ENCODE measurements at regions not wholly inside any gene's neighbourhood (a gene's known extent, or its start where the extent isn't known, plus 50 kb on each side); places are given as distances from the start of the nearest gene placed in this dataset.

GRCh38 chr1:102758418-102758817 lies 349.9 kb downstream of the COL11A1 start (continued):
- no peak for TF ChIP-seq HDAC6 (IDR thresholded peaks at IDR 0.05; ENCODE audit: unreplicated experiment)
- TF ChIP-seq WRNIP1 (IDR thresholded peaks at IDR 0.05; ENCODE audit: borderline replicate concordance, low read depth, low read length) = no peak
- TF ChIP-seq MTA2 (IDR thresholded peaks at IDR 0.05; ENCODE audit: low read depth) = no peak
- no peak for TF ChIP-seq BHLHE40 (IDR thresholded peaks at IDR 0.05; ENCODE audit: borderline replicate concordance in 1 of 2, low read depth in 2 of 2, low read length in 1 of 2)
- no peak for TF ChIP-seq ATF3 (IDR thresholded peaks at IDR 0.05; ENCODE audit: borderline replicate concordance, extremely low read depth, low read depth, low read length)
- no peak for TF ChIP-seq TBL1XR1 (IDR thresholded peaks at IDR 0.05; ENCODE audit: low read depth, low read length)
- TF ChIP-seq NR2C2 (IDR thresholded peaks at IDR 0.05; ENCODE audit: borderline replicate concordance, control insufficient read depth, insufficient read length, low read depth) = no peak

GRCh38 chr1:102757363-102757762 lies 351.0 kb downstream of the COL11A1 start:
- intact Hi-C loops (cut with micrococcal nuclease; ENCODE audit: unreplicated experiment) = no loop called here
- no peaks in the 10 kb centered on the region for H3K9me3 ChIP-seq (replicated peaks; ENCODE audit: control insufficient read depth, insufficient read depth, low read length)
- no peak overlapping the region for H2AFZ ChIP-seq (ENCODE audit: control insufficient read depth, low read depth, low read length)
- H3K4me1 ChIP-seq (ENCODE audit: control insufficient read depth, insufficient read depth, low read length) = no peaks in the 10 kb centered on the region
- POLR2A ChIA-PET = no interaction called here
- RAD21 ChIA-PET (ENCODE audit: unreplicated experiment) = no interaction called here
- FAIRE-seq (no peak), ATAC-seq (no peak), DNase-seq (ENCODE audit: low read depth, low spot score) (no peak)
- H3K27ac ChIP-seq (ENCODE audit: control insufficient read depth, insufficient read depth) = no peak overlapping the region
- H3K36me3 ChIP-seq (ENCODE audit: control insufficient read depth in 2 of 2, insufficient read depth in 2 of 2, low read length in 1 of 2) = no peaks in the 10 kb centered on the region
- H3K4me2 ChIP-seq (ENCODE audit: control insufficient read depth, insufficient read depth) = no peak overlapping the region
- H3K27me3 ChIP-seq (replicated peaks in 1 of 2; ENCODE audit: control insufficient read depth in 2 of 2, insufficient read depth in 2 of 2, low read length in 1 of 2) = no peaks in the 10 kb centered on the region
- CTCF ChIA-PET = no interaction called here
- H3K9ac ChIP-seq (ENCODE audit: control insufficient read depth, insufficient read depth, low read length) = no peak overlapping the region
- no peaks in the 10 kb centered on the region for H3K79me2 ChIP-seq (ENCODE audit: control insufficient read depth, insufficient read depth, low read length)
- no peaks in the 10 kb centered on the region for H4K20me1 ChIP-seq (ENCODE audit: control insufficient read depth, insufficient read depth)
- SMC1A ChIA-PET (ENCODE audit: uncharacterized antibody, unreplicated experiment) = no interaction called here
- H3K4me3 ChIP-seq = no peak overlapping the region
- TF ChIP-seq PBX3 (IDR thresholded peaks at IDR 0.05; ENCODE audit: insufficient replicate concordance, low read depth, low read length) (no peak), TAF1 (IDR thresholded peaks at IDR 0.05; ENCODE audit: borderline replicate concordance, low read depth, low read length) (no peak), YBX1 (IDR thresholded peaks at IDR 0.05) (no peak), MYB (IDR thresholded peaks at IDR 0.05; ENCODE audit: borderline replicate concordance, low read depth, low read length) (no peak), NFYB (IDR thresholded peaks at IDR 0.05; ENCODE audit: insufficient read depth, low read depth, low read length) (no peak), EGR1 (IDR thresholded peaks at IDR 0.05; ENCODE audit: borderline replicate concordance in 1 of 2, low read depth in 2 of 2, low read length in 2 of 2) (no peak), BCL3 (IDR thresholded peaks at IDR 0.05; ENCODE audit: borderline replicate concordance, insufficient read depth, low read depth, low read length, poor library complexity, severe bottlenecking) (no peak), CREM (IDR thresholded peaks at IDR 0.05; ENCODE audit: low read depth) (no peak), ZNF622 (IDR thresholded peaks at IDR 0.05) (no peak), WRNIP1 (IDR thresholded peaks at IDR 0.05; ENCODE audit: borderline replicate concordance, low read depth, low read length) (no peak), FOXM1 (IDR thresholded peaks at IDR 0.05; ENCODE audit: low read depth, low read length) (no peak)
- BruUV-seq (replicated peaks) = no TSS peak
- in situ Hi-C loops (cut with MboI) = no loop called here
- 28% methylated on average over 2 of the region's 2 CpGs for WGBS (ENCODE audit: insufficient coverage, insufficient replicate concordance, low lambda C conversion rate, missing lambda C conversion rate)
